NB4 (cell line): ENCODE measurements at regions not wholly inside any gene's neighbourhood (a gene's known extent, or its start where the extent isn't known, plus 50 kb on each side); places are given as distances from the start of the nearest gene placed in this dataset.

Experiments used
- MAX ChIP-seq: IDR thresholded peaks from 2 replicates; pipeline ENCODE4 v1.6.1; 2011; ENCODE audit warnings: low read depth, low read length
- MYC ChIP-seq: IDR thresholded peaks from 2 replicates; pipeline ENCODE4 v1.6.1; 2011; ENCODE audit warnings: low read depth, low read length
- POLR2A ChIP-seq: IDR thresholded peaks from 2 replicates; pipeline ENCODE4 v1.6.1; 2011; ENCODE audit warnings: mild to moderate bottlenecking; ENCODE audit not compliant: insufficient read length; ENCODE audit errors: extremely low read depth
- TF ChIP-seq, protein P1 (sequence below): IDR thresholded peaks from one replicate; pipeline ENCODE4 v1.5.1; 2012; ENCODE audit warnings: low read depth, low read length

DNA sequence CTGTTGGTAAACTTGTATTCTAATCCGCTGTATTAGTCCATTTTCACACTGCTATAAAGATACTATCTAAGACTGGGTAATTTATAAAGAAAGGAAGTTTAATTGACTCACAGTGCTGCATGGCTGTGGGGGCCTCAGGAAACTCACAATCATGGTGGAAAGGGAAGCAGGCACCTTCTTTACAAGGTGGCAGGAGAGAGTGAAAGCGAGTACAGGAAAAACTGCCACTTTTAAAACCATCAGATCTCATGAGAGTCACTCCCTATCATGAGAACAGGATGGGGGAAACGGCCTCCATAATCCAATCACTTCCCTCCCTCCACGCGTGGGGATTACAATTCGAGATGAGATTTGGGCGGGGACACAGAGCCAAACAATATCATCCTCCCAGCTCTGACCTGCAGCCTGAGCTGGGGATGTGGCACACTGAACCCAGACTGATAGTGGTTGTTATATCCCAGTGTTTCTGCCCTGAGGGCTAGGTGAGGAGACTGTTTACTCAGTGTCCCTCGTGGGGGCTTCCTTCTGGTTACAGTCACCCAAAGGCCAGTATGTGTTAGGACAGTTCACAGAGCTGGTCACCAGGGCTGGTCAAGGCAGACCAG, 488.3 kb downstream of the KDM4C start:
- TF ChIP-seq, protein P1, sequence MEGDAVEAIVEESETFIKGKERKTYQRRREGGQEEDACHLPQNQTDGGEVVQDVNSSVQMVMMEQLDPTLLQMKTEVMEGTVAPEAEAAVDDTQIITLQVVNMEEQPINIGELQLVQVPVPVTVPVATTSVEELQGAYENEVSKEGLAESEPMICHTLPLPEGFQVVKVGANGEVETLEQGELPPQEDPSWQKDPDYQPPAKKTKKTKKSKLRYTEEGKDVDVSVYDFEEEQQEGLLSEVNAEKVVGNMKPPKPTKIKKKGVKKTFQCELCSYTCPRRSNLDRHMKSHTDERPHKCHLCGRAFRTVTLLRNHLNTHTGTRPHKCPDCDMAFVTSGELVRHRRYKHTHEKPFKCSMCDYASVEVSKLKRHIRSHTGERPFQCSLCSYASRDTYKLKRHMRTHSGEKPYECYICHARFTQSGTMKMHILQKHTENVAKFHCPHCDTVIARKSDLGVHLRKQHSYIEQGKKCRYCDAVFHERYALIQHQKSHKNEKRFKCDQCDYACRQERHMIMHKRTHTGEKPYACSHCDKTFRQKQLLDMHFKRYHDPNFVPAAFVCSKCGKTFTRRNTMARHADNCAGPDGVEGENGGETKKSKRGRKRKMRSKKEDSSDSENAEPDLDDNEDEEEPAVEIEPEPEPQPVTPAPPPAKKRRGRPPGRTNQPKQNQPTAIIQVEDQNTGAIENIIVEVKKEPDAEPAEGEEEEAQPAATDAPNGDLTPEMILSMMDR: no peak
- no peak for TF ChIP-seq POLR2A
- TF ChIP-seq MAX: no peak
- no peak for TF ChIP-seq MYC
